ENCODE measurements at regions not wholly inside any gene's neighbourhood (a gene's known extent, or its start where the extent isn't known, plus 50 kb on each side); places are given as distances from the start of the nearest gene placed in this dataset.

DNA sequence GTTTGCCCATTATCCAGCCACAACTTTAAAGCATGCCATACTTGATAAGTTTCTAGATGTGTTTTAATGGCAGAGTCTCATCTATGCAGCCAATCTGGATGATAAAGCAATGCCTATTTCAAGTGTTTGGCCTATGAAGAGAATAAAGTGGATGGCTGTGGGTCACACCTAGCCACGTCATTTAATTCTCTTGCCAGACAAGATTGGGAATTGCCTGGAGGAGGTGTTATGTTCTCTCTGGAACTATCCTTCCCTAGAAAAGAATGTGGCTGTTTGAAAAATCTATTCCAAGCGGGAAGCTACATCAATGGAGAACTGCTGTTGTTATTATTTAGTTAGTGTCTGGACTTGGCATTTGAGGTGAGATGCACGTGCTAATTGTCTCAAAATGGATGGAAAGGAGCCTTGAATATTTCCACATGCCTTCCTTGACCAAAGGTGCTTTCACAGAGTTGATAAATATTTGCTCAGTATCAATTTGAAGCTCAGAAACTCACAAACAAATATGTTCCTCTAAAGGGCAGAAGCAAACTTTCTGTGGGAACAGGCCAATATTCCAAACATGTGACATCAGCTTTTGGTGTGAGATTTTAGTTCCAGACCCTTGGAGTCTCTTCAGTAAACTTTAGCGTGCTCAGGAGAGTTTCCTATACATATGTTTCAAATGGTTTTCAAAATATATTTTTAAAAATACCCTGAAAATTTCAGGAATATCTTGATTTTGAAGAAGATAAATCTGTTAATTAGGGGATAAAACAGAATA lies 510.6 kb upstream of the SGO1 start:
- no peak overlapping the region for H3K4ac ChIP-seq (ENCODE audit: low read depth, low read length)
- H2BK15ac ChIP-seq (ENCODE audit: low read depth, low read length) = no peak overlapping the region
- DNase-seq = no peak
- H3K27ac ChIP-seq (ENCODE audit: insufficient read depth, low read length) = no peak overlapping the region
- H2AK9ac ChIP-seq (replicated peaks; ENCODE audit: low read depth, low read length, poor library complexity) = no peak overlapping the region
- no peak overlapping the region for H4K91ac ChIP-seq (ENCODE audit: insufficient read depth, low read depth, low read length)
- H3K4me3 ChIP-seq (ENCODE audit: insufficient read depth, low read depth, low read length) = no peak overlapping the region
- no peak overlapping the region for H3K14ac ChIP-seq (replicated peaks; ENCODE audit: low read depth, low read length)
- H3K27me3 ChIP-seq (ENCODE audit: control insufficient read depth, insufficient read depth, low read length) = no peaks in the 10 kb centered on the region
- no peak overlapping the region for H3K9ac ChIP-seq (ENCODE audit: low read depth, low read length)
- no peaks in the 10 kb centered on the region for H3K9me1 ChIP-seq (ENCODE audit: insufficient read depth, low read length)
- H3K79me1 ChIP-seq (ENCODE audit: low read depth in 1 of 2, low read length in 2 of 2) = no peaks in the 10 kb centered on the region
- CTCF ChIA-PET = no interaction called here
- no peaks in the 10 kb centered on the region for H3K36me3 ChIP-seq (ENCODE audit: control insufficient read depth, insufficient read depth, low read length)
- no peak overlapping the region for H3K23ac ChIP-seq (ENCODE audit: low read depth, low read length)
- in situ Hi-C loops (cut with MboI; ENCODE audit: low sequenced_read_pairs) (no loop called here), intact Hi-C loops (cut with micrococcal nuclease) (no loop called here), dilution Hi-C loops (cut with HindIII; ENCODE audit: low sequenced_read_pairs, unreplicated experiment) (no loop called here)
- no peak overlapping the region for H2BK20ac ChIP-seq (ENCODE audit: low read depth, low read length)
- no peaks in the 10 kb centered on the region for H4K20me1 ChIP-seq (ENCODE audit: insufficient read depth, low read length)
- no peak overlapping the region for H3K18ac ChIP-seq (ENCODE audit: low read depth, low read length)
- H3K56ac ChIP-seq (ENCODE audit: extremely low read depth, insufficient read depth, low read length) = no peak overlapping the region
- no peak overlapping the region for H2AK5ac ChIP-seq (ENCODE audit: low read depth, low read length)
- H4K5ac ChIP-seq (ENCODE audit: low read depth, low read length) = no peak overlapping the region
- no CpG with 5 or more reads among the region's 4 CpGs for WGBS, 2 experiments (ENCODE audit: extremely low coverage in 2 of 2, insufficient read length in 1 of 2)
- H2BK5ac ChIP-seq (ENCODE audit: low read depth, low read length, poor library complexity, severe bottlenecking) = no peak overlapping the region
- no peak overlapping the region for H3K4me2 ChIP-seq (ENCODE audit: low read depth, low read length)
- ATAC-seq (ENCODE audit: low read depth) = no peak
- no peaks in the 10 kb centered on the region for H3K9me3 ChIP-seq (ENCODE audit: control insufficient read depth, insufficient read depth, low read length)
- no peaks in the 10 kb centered on the region for H3K4me1 ChIP-seq (ENCODE audit: control insufficient read depth, insufficient read depth, low read length)
- no peak overlapping the region for H2AFZ ChIP-seq (replicated peaks; ENCODE audit: low read length, poor library complexity)
- BruUV-seq (replicated peaks) = no TSS peak
- POLR2A ChIA-PET (ENCODE audit: unreplicated experiment) = no interaction called here
- no peak for TF ChIP-seq SMC3 (IDR thresholded peaks at IDR 0.05; ENCODE audit: low read depth, low read length)
- TF ChIP-seq RAD21 (IDR thresholded peaks at IDR 0.05; ENCODE audit: low read length) = no peak
- TF ChIP-seq, protein P1, sequence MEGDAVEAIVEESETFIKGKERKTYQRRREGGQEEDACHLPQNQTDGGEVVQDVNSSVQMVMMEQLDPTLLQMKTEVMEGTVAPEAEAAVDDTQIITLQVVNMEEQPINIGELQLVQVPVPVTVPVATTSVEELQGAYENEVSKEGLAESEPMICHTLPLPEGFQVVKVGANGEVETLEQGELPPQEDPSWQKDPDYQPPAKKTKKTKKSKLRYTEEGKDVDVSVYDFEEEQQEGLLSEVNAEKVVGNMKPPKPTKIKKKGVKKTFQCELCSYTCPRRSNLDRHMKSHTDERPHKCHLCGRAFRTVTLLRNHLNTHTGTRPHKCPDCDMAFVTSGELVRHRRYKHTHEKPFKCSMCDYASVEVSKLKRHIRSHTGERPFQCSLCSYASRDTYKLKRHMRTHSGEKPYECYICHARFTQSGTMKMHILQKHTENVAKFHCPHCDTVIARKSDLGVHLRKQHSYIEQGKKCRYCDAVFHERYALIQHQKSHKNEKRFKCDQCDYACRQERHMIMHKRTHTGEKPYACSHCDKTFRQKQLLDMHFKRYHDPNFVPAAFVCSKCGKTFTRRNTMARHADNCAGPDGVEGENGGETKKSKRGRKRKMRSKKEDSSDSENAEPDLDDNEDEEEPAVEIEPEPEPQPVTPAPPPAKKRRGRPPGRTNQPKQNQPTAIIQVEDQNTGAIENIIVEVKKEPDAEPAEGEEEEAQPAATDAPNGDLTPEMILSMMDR (conservative IDR thresholded peaks at IDR 0.05; ENCODE audit: low read depth, low read length) = no peak
- no peak for TF ChIP-seq RCOR1 (IDR thresholded peaks at IDR 0.05; ENCODE audit: insufficient replicate concordance, low read length)
- TF ChIP-seq POLR2A (IDR thresholded peaks at IDR 0.05; ENCODE audit: low read depth, low read length) = no peak
- no peak for TF ChIP-seq CEBPB (IDR thresholded peaks at IDR 0.05; ENCODE audit: low read depth, low read length)
- no peak for TF ChIP-seq RFX5 (IDR thresholded peaks at IDR 0.05; ENCODE audit: low read depth, low read length)
- TF ChIP-seq MAZ (IDR thresholded peaks at IDR 0.05; ENCODE audit: borderline replicate concordance, low read depth, low read length) = no peak
- no peak for TF ChIP-seq MXI1 (IDR thresholded peaks at IDR 0.05; ENCODE audit: borderline replicate concordance, low read depth, low read length)
- TF ChIP-seq, protein P2, sequence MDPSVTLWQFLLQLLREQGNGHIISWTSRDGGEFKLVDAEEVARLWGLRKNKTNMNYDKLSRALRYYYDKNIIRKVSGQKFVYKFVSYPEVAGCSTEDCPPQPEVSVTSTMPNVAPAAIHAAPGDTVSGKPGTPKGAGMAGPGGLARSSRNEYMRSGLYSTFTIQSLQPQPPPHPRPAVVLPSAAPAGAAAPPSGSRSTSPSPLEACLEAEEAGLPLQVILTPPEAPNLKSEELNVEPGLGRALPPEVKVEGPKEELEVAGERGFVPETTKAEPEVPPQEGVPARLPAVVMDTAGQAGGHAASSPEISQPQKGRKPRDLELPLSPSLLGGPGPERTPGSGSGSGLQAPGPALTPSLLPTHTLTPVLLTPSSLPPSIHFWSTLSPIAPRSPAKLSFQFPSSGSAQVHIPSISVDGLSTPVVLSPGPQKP (IDR thresholded peaks at IDR 0.05; ENCODE audit: borderline replicate concordance, low read depth, low read length) = no peak
- TF ChIP-seq CHD1 (IDR thresholded peaks at IDR 0.05; ENCODE audit: low read depth, low read length) = no peak
- TF ChIP-seq MAFK (IDR thresholded peaks at IDR 0.05; ENCODE audit: low read depth, low read length) = no peak
- TF ChIP-seq BHLHE40 (IDR thresholded peaks at IDR 0.05; ENCODE audit: low read depth, low read length) = no peak
- no peak for TF ChIP-seq NFE2L2 (IDR thresholded peaks at IDR 0.05; ENCODE audit: low read depth, low read length)
- TF ChIP-seq FOS (IDR thresholded peaks at IDR 0.05; ENCODE audit: low read depth, low read length) = no peak
- TF ChIP-seq, protein P3, sequence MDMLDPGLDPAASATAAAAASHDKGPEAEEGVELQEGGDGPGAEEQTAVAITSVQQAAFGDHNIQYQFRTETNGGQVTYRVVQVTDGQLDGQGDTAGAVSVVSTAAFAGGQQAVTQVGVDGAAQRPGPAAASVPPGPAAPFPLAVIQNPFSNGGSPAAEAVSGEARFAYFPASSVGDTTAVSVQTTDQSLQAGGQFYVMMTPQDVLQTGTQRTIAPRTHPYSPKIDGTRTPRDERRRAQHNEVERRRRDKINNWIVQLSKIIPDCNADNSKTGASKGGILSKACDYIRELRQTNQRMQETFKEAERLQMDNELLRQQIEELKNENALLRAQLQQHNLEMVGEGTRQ (IDR thresholded peaks at IDR 0.05; ENCODE audit: low read depth, low read length) = no peak
- H2BK120ac ChIP-seq (ENCODE audit: low read depth, low read length) = no peak overlapping the region
- H4K8ac ChIP-seq (ENCODE audit: low read depth in 2 of 2, low read length in 2 of 2) = no peak overlapping the region
